SU-DHL-6 (cell line): ENCODE measurements at regions not wholly inside any gene's neighbourhood (a gene's known extent, or its start where the extent isn't known, plus 50 kb on each side); places are given as distances from the start of the nearest gene placed in this dataset.

Source experiments
- EZH2phosphoT487 ChIP-seq: fragments of 200-600 bp; sonication (generic), shearing (Covaris generic); conservative IDR thresholded peaks from 2 replicates; pipeline ENCODE4 v1.6.1; 2018; ENCODE audit warnings: mild to moderate bottlenecking, antibody characterized with exemption, low read length, moderate library complexity, mixed read lengths
- TF ChIP-seq, protein P1 (sequence below): fragments of 200-600 bp; sonication (generic); IDR thresholded peaks from one replicate; pipeline ENCODE4 v1.5.1; 2017; ENCODE audit warnings: antibody characterized with exemption, mild to moderate bottlenecking, low read length, moderate library complexity; ENCODE audit not compliant: insufficient read depth, poor library complexity, severe bottlenecking

DNA sequence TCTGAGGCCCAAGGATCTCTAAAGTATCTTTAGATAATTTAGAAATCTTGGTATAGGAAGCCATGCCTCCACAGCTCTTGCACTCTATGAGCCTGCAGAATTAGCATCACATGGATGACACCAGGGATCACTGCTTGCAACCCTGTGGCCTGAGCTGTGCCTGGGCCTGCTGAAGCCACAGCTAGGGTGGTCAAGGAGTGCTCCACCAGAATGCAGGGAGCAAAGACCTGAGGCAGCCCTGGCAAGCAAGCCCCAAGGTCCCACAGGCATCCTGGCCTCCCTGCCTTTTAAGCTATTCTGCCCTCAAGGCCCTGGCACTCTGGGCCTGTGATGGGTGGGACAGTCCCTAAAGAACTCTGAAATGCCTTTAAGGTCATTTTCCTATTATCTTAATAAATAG lies 105.2 kb upstream of the NALF2 start:
- TF ChIP-seq, protein P1, sequence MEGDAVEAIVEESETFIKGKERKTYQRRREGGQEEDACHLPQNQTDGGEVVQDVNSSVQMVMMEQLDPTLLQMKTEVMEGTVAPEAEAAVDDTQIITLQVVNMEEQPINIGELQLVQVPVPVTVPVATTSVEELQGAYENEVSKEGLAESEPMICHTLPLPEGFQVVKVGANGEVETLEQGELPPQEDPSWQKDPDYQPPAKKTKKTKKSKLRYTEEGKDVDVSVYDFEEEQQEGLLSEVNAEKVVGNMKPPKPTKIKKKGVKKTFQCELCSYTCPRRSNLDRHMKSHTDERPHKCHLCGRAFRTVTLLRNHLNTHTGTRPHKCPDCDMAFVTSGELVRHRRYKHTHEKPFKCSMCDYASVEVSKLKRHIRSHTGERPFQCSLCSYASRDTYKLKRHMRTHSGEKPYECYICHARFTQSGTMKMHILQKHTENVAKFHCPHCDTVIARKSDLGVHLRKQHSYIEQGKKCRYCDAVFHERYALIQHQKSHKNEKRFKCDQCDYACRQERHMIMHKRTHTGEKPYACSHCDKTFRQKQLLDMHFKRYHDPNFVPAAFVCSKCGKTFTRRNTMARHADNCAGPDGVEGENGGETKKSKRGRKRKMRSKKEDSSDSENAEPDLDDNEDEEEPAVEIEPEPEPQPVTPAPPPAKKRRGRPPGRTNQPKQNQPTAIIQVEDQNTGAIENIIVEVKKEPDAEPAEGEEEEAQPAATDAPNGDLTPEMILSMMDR = no peak
- no peak for TF ChIP-seq EZH2phosphoT487
